ENCODE measurements at regions not wholly inside any gene's neighbourhood (a gene's known extent, or its start where the extent isn't known, plus 50 kb on each side); places are given as distances from the start of the nearest gene placed in this dataset.
A peak's percentile ranks its signal among the peaks of the same experiment; 100 is the strongest.

- no peak for DNase-seq (ENCODE audit: low spot score)
Measured at GRCh38 chr16:17602678-17603077, 131.9 kb upstream of the XYLT1 start.

GRCh38 chr16:17598968-17599367 lies 128.2 kb upstream of the XYLT1 start:
- no peak for DNase-seq (ENCODE audit: low spot score)

- no peak for DNase-seq (ENCODE audit: low spot score)
Measured at GRCh38 chr16:17591655-17592405, 121.1 kb upstream of the XYLT1 start.

- no peak for DNase-seq (ENCODE audit: low spot score)
Measured at GRCh38 chr16:17590711-17591654, 120.2 kb upstream of the XYLT1 start.

GRCh38 chr16:17589898-17590297 lies 119.1 kb upstream of the XYLT1 start:
- DNase-seq (ENCODE audit: low spot score): no peak

GRCh38 chr16:17585449-17586074 lies 114.8 kb upstream of the XYLT1 start:
- no peak for DNase-seq (ENCODE audit: low spot score)

GRCh38 chr16:17578981-17579874 lies 108.5 kb upstream of the XYLT1 start:
- DNase-seq (ENCODE audit: low spot score): peak; percentile 75

- DNase-seq (ENCODE audit: low spot score): no peak
Measured at GRCh38 chr16:17574256-17574655, 103.5 kb upstream of the XYLT1 start.

GRCh38 chr16:17572145-17572544 lies 101.4 kb upstream of the XYLT1 start:
- DNase-seq (ENCODE audit: low spot score): no peak

GRCh38 chr16:17571499-17572093 lies 100.8 kb upstream of the XYLT1 start:
- no peak for DNase-seq (ENCODE audit: low spot score)

GRCh38 chr16:17568239-17568638 lies 97.5 kb upstream of the XYLT1 start:
- DNase-seq (ENCODE audit: low spot score): no peak

- no peak for DNase-seq (ENCODE audit: low spot score)
Measured at GRCh38 chr16:17567455-17567854, 96.7 kb upstream of the XYLT1 start.

GRCh38 chr16:17566656-17567450 lies 96.1 kb upstream of the XYLT1 start:
- no peak for DNase-seq (ENCODE audit: low spot score)

GRCh38 chr16:17566075-17566474 lies 95.3 kb upstream of the XYLT1 start:
- no peak for DNase-seq (ENCODE audit: low spot score)

GRCh38 chr16:17565605-17566004 lies 94.8 kb upstream of the XYLT1 start:
- no peak for DNase-seq (ENCODE audit: low spot score)

GRCh38 chr16:17564856-17565255 lies 94.1 kb upstream of the XYLT1 start:
- no peak for DNase-seq (ENCODE audit: low spot score)

- DNase-seq (ENCODE audit: low spot score): no peak
Measured at GRCh38 chr16:17563323-17564091, 92.7 kb upstream of the XYLT1 start.

GRCh38 chr16:17561056-17561455 lies 90.3 kb upstream of the XYLT1 start:
- no peak for DNase-seq (ENCODE audit: low spot score)

- no peak for DNase-seq (ENCODE audit: low spot score)
Measured at GRCh38 chr16:17560548-17560947, 89.8 kb upstream of the XYLT1 start.
